GM18502 (cell line): ENCODE measurements at regions not wholly inside any gene's neighbourhood (a gene's known extent, or its start where the extent isn't known, plus 50 kb on each side); places are given as distances from the start of the nearest gene placed in this dataset.

Experiments used
- ATAC-seq: cut with Tn5 transposase; IDR thresholded peaks from one replicate; pipeline ENCODE4 v1.9.1; 2021; ENCODE audit warnings: mild to moderate bottlenecking; ENCODE audit not compliant: unreplicated experiment, poor library complexity

DNA sequence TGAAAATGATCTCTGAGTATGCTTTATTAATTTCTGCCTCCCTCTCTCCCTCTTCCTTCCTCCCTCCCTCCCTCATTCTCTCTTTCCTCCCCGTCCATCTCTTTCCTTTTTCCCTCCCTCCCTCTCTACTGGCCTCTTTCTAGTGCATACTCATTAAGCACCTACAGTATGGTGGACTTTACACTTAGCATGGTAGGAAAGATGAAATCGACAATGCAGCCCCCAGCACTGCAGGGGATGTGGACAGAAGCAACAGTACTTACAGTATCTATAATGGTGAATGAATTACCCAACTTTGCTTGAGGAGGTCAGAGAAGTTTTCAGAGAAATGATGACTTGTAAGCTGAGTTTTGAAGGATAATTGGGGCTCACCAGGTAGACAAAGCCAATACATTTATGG, 143.8 kb upstream of the RPS6KA3 start:
- no peak for ATAC-seq

DNA sequence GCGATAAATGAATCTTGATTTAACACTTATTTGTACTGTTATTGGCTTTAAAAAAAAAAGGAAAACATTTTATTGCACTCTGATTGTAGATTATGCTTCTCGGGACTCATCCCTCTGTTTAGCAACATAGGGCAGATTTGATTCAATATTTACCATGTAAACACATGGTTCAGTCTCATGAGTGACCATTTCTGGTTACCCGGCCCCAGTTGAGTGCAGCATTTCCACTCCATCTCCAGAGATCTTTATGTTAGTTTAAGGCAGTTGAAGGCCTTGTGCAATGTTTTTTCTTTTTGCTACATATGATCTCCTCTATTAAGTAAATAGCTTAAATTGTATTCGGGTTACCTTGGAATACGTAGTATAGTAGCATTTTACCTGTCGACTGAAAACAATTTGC, 143.3 kb upstream of the RPS6KA3 start:
- ATAC-seq, result no peak

DNA sequence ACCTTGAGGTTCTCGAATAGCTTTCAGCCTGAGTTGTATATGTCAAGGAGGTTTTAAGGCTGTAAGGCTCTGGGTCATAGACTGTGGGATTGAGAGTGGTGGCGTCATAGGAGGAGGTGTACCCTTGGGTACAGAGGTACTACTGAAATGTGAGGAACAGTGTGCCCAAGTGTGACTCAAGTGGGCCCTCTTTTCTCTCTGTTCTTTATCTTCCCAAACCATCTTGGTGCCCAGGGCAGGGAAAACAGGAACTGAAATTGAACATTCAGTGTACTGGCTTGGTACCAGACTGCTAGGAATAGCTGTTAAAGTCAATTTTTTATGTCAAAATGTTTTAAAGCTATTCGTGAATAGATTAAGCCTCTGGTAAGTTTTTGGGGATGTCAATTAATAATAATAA, 136.2 kb upstream of the RPS6KA3 start:
- ATAC-seq, result no peak

GRCh38 chrX:20399728-20400414, 133.2 kb upstream of the RPS6KA3 start:
- ATAC-seq, result no peak

DNA sequence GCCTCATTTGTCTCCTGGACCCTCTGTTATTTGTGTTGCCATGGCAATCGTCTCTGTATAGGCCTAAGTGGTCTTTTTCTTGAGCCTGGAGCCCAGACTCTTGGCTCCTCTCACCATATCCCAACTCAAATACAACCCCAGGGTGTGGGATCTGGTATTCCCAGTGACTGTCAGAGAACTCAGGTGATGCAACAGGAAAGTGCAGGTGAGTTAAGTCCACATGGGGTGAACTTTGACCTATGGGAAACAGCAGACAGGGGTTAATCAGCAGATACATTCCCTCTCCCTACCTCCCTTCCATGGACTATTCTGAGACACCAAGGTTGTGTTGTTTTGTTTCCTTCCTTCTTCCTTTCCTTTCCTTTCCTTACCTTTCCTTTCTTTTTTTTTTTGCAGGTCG, 130.9 kb upstream of the RPS6KA3 start:
- no peak for ATAC-seq

GRCh38 chrX:20394451-20394850, 127.7 kb upstream of the RPS6KA3 start:
- ATAC-seq, result no peak

GRCh38 chrX:20393944-20394343, 127.2 kb upstream of the RPS6KA3 start:
- no peak for ATAC-seq

GRCh38 chrX:20388594-20388993, 121.9 kb upstream of the RPS6KA3 start:
- ATAC-seq, result no peak

DNA sequence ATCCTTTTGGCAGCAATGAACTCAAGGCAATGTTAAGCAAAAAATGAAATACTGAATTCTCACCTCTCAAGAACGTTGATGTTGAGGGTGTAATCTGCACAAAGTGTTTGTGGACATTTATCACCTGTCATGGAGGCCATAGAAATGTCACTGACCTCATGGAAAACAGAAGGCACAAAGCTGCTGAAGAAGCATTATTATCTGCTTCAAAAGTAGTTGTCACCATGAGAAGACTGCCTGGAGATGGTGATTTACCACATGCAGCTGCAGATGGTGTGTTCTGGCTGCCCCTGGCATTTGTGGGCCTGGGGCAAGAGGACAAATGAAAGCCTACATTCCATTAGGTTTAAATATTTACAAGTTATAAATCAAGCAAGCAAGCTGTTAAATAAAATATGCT, 116.8 kb upstream of the RPS6KA3 start:
- no peak for ATAC-seq

- ATAC-seq, result peak; percentile 78
These were observed 116.0 kb upstream of the RPS6KA3 start for GRCh38 chrX:20382518-20383297.

- no peak for ATAC-seq
These were observed 115.4 kb upstream of the RPS6KA3 start for GRCh38 chrX:20382082-20382481.

DNA sequence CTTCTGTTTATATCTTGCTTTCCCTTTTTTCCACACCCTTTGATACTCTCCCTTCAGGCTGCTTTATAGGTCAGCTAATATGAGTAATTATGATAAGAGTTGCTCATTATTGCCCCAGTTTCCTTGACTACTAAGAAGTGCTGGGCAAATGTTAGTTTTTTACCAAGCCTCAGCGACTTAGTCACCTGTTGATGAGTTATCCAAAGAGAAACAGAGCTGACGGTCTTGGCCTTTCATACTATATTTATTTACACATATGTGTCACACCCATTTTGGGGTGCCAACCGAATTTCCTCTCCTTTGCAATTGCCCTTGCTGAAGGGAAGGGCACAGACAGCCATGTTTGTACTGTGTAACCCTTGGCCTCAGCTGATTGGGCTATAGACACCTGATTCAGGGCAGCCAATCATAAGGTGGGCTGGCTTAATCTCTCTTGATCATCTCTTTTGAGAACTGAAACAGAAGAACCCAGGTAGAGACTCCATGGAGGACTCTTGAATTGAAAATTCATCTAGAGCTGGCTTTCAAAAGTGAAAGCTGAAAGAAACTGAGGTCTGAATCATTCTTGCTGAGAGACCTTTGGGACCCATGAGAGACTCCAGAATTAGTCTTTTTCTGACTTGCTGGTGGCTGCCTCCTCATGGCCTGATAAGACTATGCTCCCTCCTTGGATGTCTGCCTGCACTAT, 111.7 kb upstream of the RPS6KA3 start:
- peak; percentile 62 for ATAC-seq

DNA sequence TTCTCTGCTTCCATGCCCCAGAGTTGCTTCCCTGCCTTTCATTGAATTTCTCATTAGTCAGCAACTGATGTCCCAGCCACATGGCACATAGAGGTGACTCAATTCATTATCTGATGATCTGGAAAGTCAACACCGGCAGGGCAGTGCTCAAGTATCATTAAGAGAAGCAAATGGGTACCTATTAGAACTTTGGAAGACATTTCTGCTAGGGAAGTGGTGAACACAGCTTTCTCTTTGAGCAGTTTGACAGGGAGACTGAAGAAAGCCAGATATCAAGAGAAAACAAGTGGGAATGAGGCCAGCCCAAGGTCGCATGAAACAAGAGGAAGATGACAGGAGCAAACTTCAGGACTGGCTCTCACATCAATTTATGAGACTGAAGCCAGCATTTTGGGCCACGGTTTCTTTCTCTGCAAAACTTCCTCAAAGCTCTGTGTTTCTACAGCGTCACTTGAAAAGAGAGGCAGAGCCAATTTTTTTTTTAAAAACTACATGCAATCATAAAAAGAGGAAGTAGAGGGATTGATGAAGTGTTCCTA, 108.3 kb upstream of the RPS6KA3 start:
- no peak for ATAC-seq

DNA sequence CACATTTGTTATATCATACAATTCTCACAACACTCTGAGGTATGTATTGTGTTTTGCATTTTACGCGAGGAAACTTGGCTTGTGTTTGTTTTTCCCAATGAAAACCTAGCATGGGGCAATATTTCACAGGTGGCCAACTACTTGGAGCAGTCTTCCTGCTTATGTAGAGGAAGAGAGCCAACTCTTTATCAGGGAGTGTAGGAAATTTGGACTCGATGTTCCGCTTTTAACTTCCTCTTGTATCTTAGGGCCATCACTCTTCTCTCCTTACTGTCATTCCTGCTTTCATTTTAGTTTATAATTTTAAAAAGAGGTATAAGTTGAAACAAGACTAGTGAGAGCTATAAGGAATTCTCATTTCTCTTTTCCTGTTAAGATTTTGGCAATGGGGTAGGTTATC, 107.7 kb upstream of the RPS6KA3 start:
- ATAC-seq, result no peak

- ATAC-seq, result no peak
These were observed 106.4 kb upstream of the RPS6KA3 start for GRCh38 chrX:20373063-20373462.

- ATAC-seq, result no peak
These were observed 105.8 kb upstream of the RPS6KA3 start for GRCh38 chrX:20372533-20372932.

- ATAC-seq, result no peak
These were observed 102.8 kb upstream of the RPS6KA3 start for GRCh38 chrX:20369468-20369867.

GRCh38 chrX:20364238-20364637, 97.5 kb upstream of the RPS6KA3 start:
- no peak for ATAC-seq

DNA sequence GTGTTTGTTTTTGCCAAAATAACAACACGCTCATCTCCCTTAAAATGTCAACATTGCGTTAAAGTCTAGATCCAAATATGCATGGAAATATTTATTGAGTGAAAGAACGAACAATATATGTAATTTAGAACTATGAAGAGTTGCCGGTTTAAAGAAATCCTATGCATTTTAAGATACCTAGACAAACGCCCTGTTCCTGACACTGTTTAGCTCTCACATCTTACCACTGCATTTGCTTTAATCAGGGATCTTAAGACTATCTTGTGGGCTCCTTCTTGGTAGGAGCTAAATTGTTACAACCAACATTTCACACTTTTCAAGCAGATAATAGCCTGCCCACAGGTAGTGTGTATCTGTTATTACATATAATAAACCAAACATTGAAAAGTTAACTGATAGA, 96.6 kb upstream of the RPS6KA3 start:
- ATAC-seq, result no peak

DNA sequence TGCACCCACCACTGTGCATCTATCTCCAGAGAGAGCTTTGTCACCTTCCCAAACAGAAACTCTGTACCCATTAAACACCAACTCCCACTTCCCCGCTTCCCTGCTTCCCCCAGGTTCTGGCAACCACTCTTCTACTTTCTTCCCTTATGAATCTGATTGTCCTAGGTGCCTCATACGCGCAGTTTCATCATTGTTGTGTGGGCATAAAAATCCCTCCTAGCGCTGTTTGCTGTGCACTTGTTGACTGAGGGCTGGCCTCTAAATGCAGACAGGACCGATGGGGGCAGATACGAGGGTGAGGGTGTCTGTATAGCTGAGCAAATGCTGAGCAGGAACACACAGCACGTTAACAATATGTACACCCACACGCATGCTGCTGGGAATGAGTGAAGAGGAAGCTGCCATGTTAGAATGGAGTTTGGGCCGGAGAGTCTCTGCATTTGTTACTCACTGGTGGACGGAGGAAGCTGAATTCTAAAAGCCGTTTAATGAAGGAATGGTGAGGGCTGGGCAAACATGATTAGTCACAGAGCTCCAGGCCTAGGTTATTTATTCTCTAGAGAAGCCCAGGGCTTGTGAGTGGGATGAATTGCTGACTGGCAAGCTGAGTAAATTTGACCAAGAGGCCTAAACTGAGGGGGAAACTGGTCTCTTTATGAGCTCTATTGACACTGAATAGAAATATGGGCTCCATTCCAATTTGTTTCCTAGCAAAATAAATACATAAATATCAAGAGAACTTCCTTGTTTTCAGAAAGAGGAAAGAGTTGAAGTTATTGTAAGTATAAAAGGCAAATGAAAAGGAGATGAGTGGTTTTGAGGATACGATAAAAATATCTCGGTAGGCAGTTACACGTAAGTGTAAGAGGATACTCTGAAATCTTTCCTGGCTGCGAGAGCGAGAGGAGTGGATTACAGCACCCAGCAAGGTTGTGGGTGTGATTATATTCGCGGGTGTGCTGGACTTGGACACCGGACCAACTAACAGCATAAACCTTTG, 95.9 kb upstream of the RPS6KA3 start:
- ATAC-seq, result no peak
